Endothelial cell of umbilical vein (primary cell): ENCODE measurements at regions not wholly inside any gene's neighbourhood (a gene's known extent, or its start where the extent isn't known, plus 50 kb on each side); places are given as distances from the start of the nearest gene placed in this dataset.
A peak's percentile ranks its signal among the peaks of the same experiment; 100 is the strongest.

ENCODE experiments used
- BruUV-seq: library from RNA; stranded (reverse); fragments of 400-500 nt; replicated peaks from 2 replicates; lab custom pipeline; 2021; lab: Mats Ljungman, UMichigan
- CTCF ChIA-PET: fragments of 300-600, 350-600 bp; sonication (Branson Sonifier 250); formaldehyde crosslinking; loops from one replicate; lab custom pipeline; 2021; ENCODE audit warnings: antibody characterized with exemption, inconsistent platforms; lab: Charles Lee
- POLR2A ChIA-PET: fragments of 300-600, 350-600 bp; sonication (Branson Sonifier 250); formaldehyde crosslinking; loops from one replicate; lab custom pipeline; 2021; ENCODE audit warnings: antibody characterized with exemption, inconsistent platforms; lab: Charles Lee
- DNase-seq: peaks from one replicate; pipeline ENCODE4 v3.0.0-alpha.2; 2011; ENCODE audit warnings: low read depth, low spot score
- FAIRE-seq: peaks from 2 replicates; lab custom pipeline; 2011; peaks lifted over from hg19 to GRCh38; lab: Jason Lieb, UNC
- H2AFZ ChIP-seq: 2 replicates; pipeline ENCODE4 v1.6.0; 2012; ENCODE audit warnings: low read depth, low read length, control low read depth, inconsistent platforms
- H3K27ac ChIP-seq: 2 replicates; pipeline ENCODE4 v1.5.1; 2011; ENCODE audit warnings: low read depth, mild to moderate bottlenecking, control low read depth, low read length, moderate library complexity; ENCODE audit not compliant: insufficient read depth
- H3K27me3 ChIP-seq, 2 experiments: 2 replicates each; pipeline versions ENCODE4 v1.6.0 to v1.6.1; 2011; ENCODE audit warnings: low read length in 2 of 2, mixed read lengths in 1 of 2; ENCODE audit not compliant: control insufficient read depth in 2 of 2, insufficient read depth in 2 of 2
- H3K36me3 ChIP-seq, 2 experiments: 2 replicates in 1 of 2; 3 replicates in 1 of 2; pipeline ENCODE4 v1.5.1; 2011; ENCODE audit warnings: low read length in 2 of 2, mild to moderate bottlenecking in 1 of 2, moderate library complexity in 1 of 2; ENCODE audit not compliant: control insufficient read depth in 2 of 2, insufficient read depth in 2 of 2; ENCODE audit errors: extremely low read depth in 1 of 2
- H3K4me1 ChIP-seq: 3 replicates; pipeline ENCODE4 v1.5.1; 2011; ENCODE audit warnings: mild to moderate bottlenecking, low read length; ENCODE audit not compliant: control insufficient read depth, insufficient read depth; ENCODE audit errors: extremely low read depth
- H3K4me2 ChIP-seq: 2 replicates; pipeline ENCODE4 v1.6.1; 2011; ENCODE audit warnings: low read length, control low read depth, mixed read lengths; ENCODE audit not compliant: insufficient read depth
- H3K4me3 ChIP-seq, 3 experiments: fragments of 200-600 bp in 1 of 3; sonication (generic), shearing (Covaris generic) in 1 of 3; replicated peaks in 1 of 3; 2 replicates each; pipeline ENCODE4 v1.5.1; 2011 to 2016; ENCODE audit warnings: control low read depth in 3 of 3, low read length in 3 of 3, mild to moderate bottlenecking in 2 of 3, inconsistent platforms in 1 of 3, low read depth in 1 of 3, moderate library complexity in 1 of 3; ENCODE audit not compliant: insufficient read depth in 1 of 3
- H3K79me2 ChIP-seq: 2 replicates; pipeline ENCODE4 v1.6.0; 2012; ENCODE audit warnings: low read length, inconsistent platforms; ENCODE audit not compliant: control insufficient read depth, insufficient read depth
- H3K9ac ChIP-seq: replicated peaks from 2 replicates; pipeline ENCODE3; 2011; ENCODE audit warnings: low read length, control low read depth; ENCODE audit not compliant: insufficient read depth; ENCODE audit errors: extremely low read depth
- H3K9me1 ChIP-seq: replicated peaks from 3 replicates; pipeline ENCODE4 v1.6.0; 2011; ENCODE audit warnings: mild to moderate bottlenecking, low read length; ENCODE audit not compliant: control insufficient read depth, insufficient read depth; ENCODE audit errors: extremely low read depth
- H3K9me3 ChIP-seq: replicated peaks from 2 replicates; pipeline ENCODE4 v1.5.1; 2012; ENCODE audit warnings: low read length, inconsistent platforms; ENCODE audit not compliant: control insufficient read depth, insufficient read depth
- H4K20me1 ChIP-seq: replicated peaks from 2 replicates; pipeline ENCODE3; 2011; ENCODE audit warnings: mild to moderate bottlenecking, low read length; ENCODE audit not compliant: control insufficient read depth, insufficient read depth; ENCODE audit errors: extremely low read depth
- CTCF ChIP-seq, 2 donors: IDR thresholded peaks; 1 replicate in 1 of 2; 2 replicates in 1 of 2; pipeline ENCODE4 v1.5.1; 2011; ENCODE audit warnings: low read length in 2 of 2, mild to moderate bottlenecking in 2 of 2, moderate library complexity in 2 of 2, control low read depth in 1 of 2, inconsistent platforms in 1 of 2, low read depth in 1 of 2; ENCODE audit not compliant: insufficient read depth in 1 of 2; ENCODE audit errors: extremely low read depth in 1 of 2
- EZH2 ChIP-seq: IDR thresholded peaks from 2 replicates; pipeline ENCODE4 v1.6.1; 2012; ENCODE audit warnings: borderline replicate concordance, low read depth, mild to moderate bottlenecking, moderate library complexity, low read length, inconsistent platforms; ENCODE audit not compliant: severe bottlenecking
- FOS ChIP-seq: IDR thresholded peaks from 2 replicates; pipeline ENCODE4 v1.6.1; 2011; ENCODE audit warnings: mild to moderate bottlenecking, low read length, moderate library complexity, borderline replicate concordance; ENCODE audit not compliant: insufficient read depth
- GATA2 ChIP-seq: IDR thresholded peaks from 2 replicates; pipeline ENCODE4 v1.7.0; 2011; ENCODE audit warnings: low read depth, mild to moderate bottlenecking, moderate library complexity, mixed read lengths, low read length; ENCODE audit not compliant: insufficient read length, insufficient read depth
- JUN ChIP-seq: IDR thresholded peaks from 2 replicates; pipeline ENCODE4 v1.6.1; 2011; ENCODE audit warnings: borderline replicate concordance, low read depth; ENCODE audit not compliant: insufficient read length, insufficient read depth
- MAX ChIP-seq: IDR thresholded peaks from 2 replicates; pipeline ENCODE4 v1.6.1; 2011; ENCODE audit not compliant: insufficient read depth, insufficient read length
- MYC ChIP-seq: IDR thresholded peaks from one replicate; pipeline ENCODE4 v1.6.1; 2011; ENCODE audit warnings: mild to moderate bottlenecking, low read depth, low read length
- POLR2A ChIP-seq: IDR thresholded peaks from 2 replicates; pipeline ENCODE4 v1.6.1; 2012; ENCODE audit warnings: low read depth, mild to moderate bottlenecking, control low read depth, low read length
- POLR2AphosphoS5 ChIP-seq: IDR thresholded peaks from 2 replicates; pipeline ENCODE4 v1.6.1; 2012; ENCODE audit warnings: low read depth, mild to moderate bottlenecking, control low read depth, low read length, moderate library complexity; ENCODE audit not compliant: insufficient read depth
- dilution Hi-C: fragments of 300-500 bp; cut with MboI; formaldehyde crosslinking; loops from one replicate; pipeline ENCODE4 v1.15.0; 2019; ENCODE audit warnings: low sequenced_read_pairs; ENCODE audit not compliant: extremely low pct_ligation_motif_present
- intact Hi-C: fragments of 100-400 bp; cut with micrococcal nuclease; formaldehyde crosslinking; loops from one replicate; pipeline ENCODE4 v1.10.0; 2022

GRCh38 chrX:39953879-39954278 lies 143.9 kb downstream of the BCOR start:
- no peaks in the 10 kb centered on the region for H3K9me1 ChIP-seq
- no peaks in the 10 kb centered on the region for H3K36me3 ChIP-seq
- no peaks in the 10 kb centered on the region for H3K27me3 ChIP-seq
- H4K20me1 ChIP-seq = no peaks in the 10 kb centered on the region
- H3K9me3 ChIP-seq = no peaks in the 10 kb centered on the region
- no peaks in the 10 kb centered on the region for H3K79me2 ChIP-seq
- no peak overlapping the region for H2AFZ ChIP-seq
- no peak for TF ChIP-seq CTCF (IDR thresholded peaks at IDR 0.05; ENCODE audit: extremely low read depth in 1 of 2, insufficient read depth in 1 of 2, low read depth in 1 of 2, low read length in 2 of 2)
- TF ChIP-seq GATA2 = no peak
- no peak for TF ChIP-seq EZH2
- TF ChIP-seq JUN = no peak
- no peak for TF ChIP-seq MYC
- no peak for TF ChIP-seq FOS
- no peak for TF ChIP-seq POLR2AphosphoS5
- TF ChIP-seq POLR2A = no peak
- no peak for TF ChIP-seq MAX
- ChIA-PET CTCF (interaction anchor here (0.8 to 1.2 kb wide), 4 partner anchors 11 to 223 kb away, joined by 3 read pairs; no protein-coding TSS in a partner anchor), POLR2A (no interaction called here)
- peaks cover 9% of the 10 kb centered on the region for H3K4me1 ChIP-seq
- H3K9ac ChIP-seq = no peak overlapping the region
- H3K27ac ChIP-seq = no peak overlapping the region
- dilution Hi-C loops = no loop called here
- no TSS peak for BruUV-seq
- no peak overlapping the region for H3K4me2 ChIP-seq
- H3K4me3 ChIP-seq = no peak overlapping the region
- peak; percentile 78 for FAIRE-seq
- peak; percentile 43 for DNase-seq
- intact Hi-C loops = no loop called here
